GM19035 (cell line): ENCODE measurements at regions not wholly inside any gene's neighbourhood (a gene's known extent, or its start where the extent isn't known, plus 50 kb on each side); places are given as distances from the start of the nearest gene placed in this dataset.
A peak's percentile ranks its signal among the peaks of the same experiment; 100 is the strongest.
"Not testable (repeated sequence)": the region's sequence is repeated elsewhere in the genome, so short reads cannot be mapped to it uniquely, and the experiment has no call there.

ENCODE experiments used
- ATAC-seq: cut with Tn5 transposase; IDR thresholded peaks from one replicate; pipeline ENCODE4 v1.9.1; 2021; ENCODE audit not compliant: unreplicated experiment

GRCh38 chr17:18546514-18547398 is 70.2 kb downstream of the LGALS9C start:
- not testable (repeated sequence) for ATAC-seq

- ATAC-seq, result not testable (repeated sequence)
Measured at GRCh38 chr17:18557086-18557485, 80.5 kb downstream of the LGALS9C start.

DNA sequence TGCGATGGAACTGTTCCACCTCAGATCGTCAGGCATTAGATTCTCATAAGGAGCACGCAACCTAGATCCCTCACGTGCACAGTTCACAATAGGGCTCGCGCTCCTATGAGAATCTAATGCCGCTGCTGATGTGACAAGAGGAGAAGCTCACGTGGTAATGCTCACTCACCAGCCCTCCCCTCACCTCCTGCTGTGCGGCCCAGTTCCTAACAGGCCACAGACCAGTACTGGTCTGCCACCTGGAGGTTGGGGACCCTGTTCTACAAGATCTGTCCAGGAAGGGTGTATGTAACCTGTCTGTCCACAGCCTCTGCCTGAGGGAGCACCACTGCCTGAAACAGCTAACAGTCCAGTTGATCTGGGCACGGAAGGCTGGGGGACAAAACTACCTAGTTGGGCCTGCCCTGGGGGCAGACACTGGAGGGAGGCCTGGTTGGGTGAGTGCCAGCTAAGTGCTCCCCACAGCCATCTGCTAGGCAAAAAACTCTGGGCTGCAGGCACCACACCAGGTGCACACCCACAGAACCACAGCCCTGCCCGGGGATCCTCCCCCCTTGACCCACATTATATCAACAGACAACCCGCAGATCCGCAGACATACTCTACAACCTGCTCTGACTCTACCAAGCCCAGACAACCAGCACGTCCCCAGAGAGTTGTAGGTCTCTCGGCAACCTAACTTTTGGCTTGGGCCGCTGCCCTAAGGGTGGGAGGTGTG is 80.7 kb downstream of the TBC1D28 start:
- peak; percentile 85 for ATAC-seq

GRCh38 chr17:18564099-18564448 is 80.1 kb downstream of the TBC1D28 start:
- peak; percentile 27 for ATAC-seq

- not testable (repeated sequence) for ATAC-seq
Measured at GRCh38 chr17:18568108-18568995, 75.8 kb downstream of the TBC1D28 start.

GRCh38 chr17:18569489-18569913 is 74.7 kb downstream of the TBC1D28 start:
- not testable (repeated sequence) for ATAC-seq

DNA sequence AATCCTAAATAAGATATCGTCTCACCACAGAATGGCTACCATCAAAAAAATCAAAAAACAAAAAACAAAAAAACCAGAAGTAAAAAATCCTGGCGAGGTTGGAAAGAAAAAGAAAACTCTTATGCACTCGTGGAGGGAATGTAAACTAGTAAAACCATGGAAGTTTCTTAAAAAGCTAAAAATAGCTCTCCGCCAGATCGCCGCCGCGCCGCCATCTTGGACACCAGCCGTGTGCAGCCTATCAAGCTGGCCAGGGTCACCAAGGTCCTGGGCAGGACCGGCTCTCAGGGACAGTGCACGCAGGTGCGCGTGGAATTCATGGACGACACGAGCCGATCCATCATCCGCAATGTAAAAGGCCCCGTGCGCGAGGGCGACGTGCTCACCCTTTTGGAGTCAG is 71.7 kb downstream of the TBC1D28 start:
- not testable (repeated sequence) for ATAC-seq

DNA sequence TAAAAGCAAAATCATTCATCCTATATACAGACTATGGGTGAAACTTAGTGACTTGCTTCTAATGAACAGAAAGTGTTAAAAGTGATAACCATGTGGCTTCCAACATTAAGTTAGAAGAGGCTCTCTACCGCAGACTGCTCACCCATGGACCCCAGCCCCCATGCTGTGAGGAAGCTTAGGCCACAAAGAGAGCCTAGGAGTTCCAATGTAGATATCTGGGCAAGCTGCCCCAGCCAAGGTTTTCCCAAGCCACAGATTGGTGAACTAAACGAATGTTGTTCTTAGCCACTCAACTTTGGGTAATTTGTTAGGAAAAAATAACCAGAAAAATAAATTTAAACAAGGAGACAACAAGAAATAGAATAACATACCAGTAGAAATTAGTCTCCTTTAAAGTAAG is 70.1 kb downstream of the TBC1D28 start:
- ATAC-seq, result not testable (repeated sequence)
